Dermis microvascular lymphatic vessel endothelial cell (primary cell): ENCODE measurements at regions not wholly inside any gene's neighbourhood (a gene's known extent, or its start where the extent isn't known, plus 50 kb on each side); places are given as distances from the start of the nearest gene placed in this dataset.
"Not testable (repeated sequence)": the region's sequence is repeated elsewhere in the genome, so short reads cannot be mapped to it uniquely, and the experiment has no call there.

ENCODE experiments used
- DNase-seq, 2 donors: peaks; one replicate each; pipeline versions ENCODE4 v3.0.0 to v3.0.0-alpha.2; 2010; ENCODE audit warnings: low read depth in 2 of 2

DNA sequence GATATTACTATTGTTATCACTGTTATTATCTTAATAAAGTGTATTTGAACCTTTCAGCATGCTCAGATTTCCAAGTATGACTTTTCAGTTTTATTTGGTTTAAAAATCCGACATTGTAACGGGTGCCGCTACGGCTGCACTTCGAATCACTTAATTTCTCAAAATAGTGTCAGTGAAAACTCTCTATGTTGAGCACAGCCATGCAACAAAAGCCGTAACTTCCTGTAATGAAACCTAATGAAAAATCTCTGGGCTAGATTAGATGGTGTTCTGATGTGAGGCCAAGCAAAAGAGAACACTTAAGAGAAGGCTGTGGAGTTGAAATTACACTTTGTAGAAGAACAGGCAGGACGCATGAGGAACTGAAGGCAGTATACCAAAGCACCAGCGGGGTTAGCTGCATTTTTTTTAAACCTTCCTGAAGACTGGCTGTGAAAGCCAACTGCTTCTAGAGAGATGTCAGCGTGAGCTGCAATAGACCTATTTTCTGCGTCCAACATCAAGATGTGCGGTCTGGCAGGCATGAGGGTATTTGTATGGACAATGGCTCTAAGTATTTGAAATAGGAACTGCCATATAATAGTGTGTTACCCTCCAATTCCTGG lies 1545.0 kb upstream of the GOT2 start:
- DNase-seq, result no peak

DNA sequence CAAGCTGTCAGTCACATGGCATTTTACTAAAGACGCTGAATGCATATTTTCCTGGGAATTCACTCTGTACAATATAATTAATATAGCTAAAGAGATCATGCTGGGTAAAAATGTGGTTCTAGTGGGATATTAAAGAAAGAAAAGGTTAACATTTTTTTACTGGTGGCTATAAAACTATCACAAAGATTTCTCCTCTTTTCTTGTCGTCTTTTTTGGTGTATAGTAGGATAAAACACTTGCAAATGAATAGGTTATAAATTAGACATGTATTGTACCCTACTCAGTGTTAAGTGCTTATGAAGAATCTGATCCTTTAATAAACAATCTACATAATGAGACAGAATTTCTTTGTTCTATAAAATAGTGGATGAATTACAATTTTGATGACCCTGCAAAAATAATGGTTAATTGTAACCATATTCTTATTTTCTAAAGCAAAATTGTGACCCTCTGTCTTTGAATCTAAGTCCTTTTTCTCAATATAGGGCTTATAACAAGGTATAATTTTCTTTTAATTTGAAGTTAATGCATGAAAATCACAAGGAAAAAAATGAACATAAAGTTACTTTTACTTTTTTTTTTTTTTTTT lies 1540.4 kb upstream of the GOT2 start:
- DNase-seq, result no peak

- DNase-seq, result no peak
Measured at GRCh38 chr16:60271781-60272180, 1537.7 kb upstream of the GOT2 start.

DNA sequence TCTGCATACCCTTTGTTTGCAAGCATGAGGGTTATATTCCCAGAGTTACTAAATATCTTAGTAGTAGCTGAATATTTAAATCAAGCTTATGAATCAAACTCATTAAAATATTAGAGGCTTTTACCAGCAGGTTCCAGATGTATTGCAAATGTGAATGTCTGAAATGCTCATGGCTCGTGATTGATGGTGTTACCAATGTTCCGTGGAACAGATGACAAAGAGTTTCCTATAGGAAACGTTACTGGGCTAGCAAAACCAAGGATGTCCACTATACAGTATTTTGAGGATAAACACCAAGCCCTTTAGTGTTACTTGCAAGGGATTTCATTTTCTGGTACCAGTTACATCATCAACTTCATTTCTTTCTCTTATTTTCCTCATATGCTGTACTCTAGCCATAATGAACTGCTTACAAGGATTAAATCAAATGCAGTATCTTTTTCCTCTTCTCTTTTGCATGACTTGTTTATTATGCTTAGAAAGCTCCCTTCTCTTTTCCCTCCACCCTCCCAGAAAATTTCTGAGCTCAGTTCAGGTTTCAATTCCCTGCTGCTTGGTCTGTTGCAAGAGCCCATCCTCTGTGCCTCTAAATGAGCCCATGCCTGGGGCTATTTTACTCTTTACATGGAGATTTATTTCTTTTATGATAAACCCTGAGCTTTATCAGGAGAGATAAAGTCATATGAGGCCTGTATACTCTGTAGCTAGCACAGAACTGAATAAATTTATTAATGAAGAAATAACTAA lies 1537.1 kb upstream of the GOT2 start:
- DNase-seq, result no peak

DNA sequence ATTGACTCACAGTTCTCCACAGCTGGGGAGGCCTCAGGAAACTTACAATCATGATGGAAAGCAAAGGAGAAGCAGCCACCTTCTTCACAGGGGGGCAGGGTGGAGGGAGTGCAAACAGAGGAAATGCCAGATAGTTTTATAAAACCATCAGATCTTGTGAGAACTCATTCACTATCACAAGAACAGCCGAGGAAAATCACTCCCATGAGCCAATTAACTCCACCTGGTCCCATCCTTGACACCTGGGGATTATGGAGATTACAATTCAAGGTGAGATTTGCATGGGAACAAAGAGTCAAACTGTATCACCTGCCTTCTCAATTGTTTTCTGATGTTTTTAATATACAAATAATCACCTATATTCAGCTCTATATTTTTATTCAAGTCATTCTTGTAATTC lies 1527.3 kb upstream of the GOT2 start:
- DNase-seq, result no peak

GRCh38 chr16:60259956-60260355 lies 1525.8 kb upstream of the GOT2 start:
- DNase-seq, result no peak

GRCh38 chr16:60246086-60246485 lies 1512.0 kb upstream of the GOT2 start:
- no peak for DNase-seq

DNA sequence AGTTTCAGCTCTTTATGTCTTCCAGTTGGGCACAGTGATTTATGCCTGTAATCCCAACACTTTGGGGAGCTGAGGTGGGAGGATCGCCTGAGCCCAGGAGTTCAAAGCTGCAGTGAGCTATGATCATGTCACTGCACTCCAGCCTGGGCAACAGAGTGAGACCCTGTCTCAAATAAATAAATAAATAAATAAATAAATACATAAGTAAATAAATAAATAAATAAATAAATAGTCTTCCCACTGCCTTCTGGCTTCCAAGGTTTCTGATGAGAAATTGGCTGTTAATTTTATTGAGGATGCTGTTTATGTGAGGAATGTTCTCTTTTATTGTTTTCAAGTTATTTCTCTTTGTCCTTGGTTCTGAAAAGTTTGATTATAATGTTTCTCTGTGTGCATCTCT lies 1507.6 kb upstream of the GOT2 start:
- DNase-seq, result no peak

- DNase-seq, result no peak
Measured at GRCh38 chr16:60230666-60231065, 1496.5 kb upstream of the GOT2 start.

- no peak for DNase-seq
Measured at GRCh38 chr16:60225541-60225940, 1491.4 kb upstream of the GOT2 start.

DNA sequence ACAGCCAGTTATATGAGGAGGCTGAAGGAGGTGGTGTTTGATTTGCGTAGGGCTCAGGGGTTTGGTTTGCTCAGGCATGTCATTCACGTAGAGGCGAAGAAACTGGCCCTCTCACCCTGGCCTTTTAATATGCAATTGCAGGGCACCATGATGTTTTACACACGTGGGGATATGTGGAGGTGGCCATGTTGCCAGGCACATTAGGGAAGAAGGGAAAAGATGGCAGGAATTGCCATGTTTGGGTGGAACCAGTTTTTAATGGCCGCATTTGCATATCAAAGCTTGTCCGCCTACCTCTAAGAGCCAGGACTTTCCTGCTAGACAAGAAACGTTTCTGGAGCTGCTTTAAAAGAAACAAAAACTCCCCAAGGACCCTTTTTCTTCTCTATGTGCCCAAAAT lies 1483.7 kb upstream of the GOT2 start:
- no peak for DNase-seq

GRCh38 chr16:60214311-60214710 lies 1480.2 kb upstream of the GOT2 start:
- no peak for DNase-seq

GRCh38 chr16:60206516-60206915 lies 1472.4 kb upstream of the GOT2 start:
- no peak for DNase-seq

DNA sequence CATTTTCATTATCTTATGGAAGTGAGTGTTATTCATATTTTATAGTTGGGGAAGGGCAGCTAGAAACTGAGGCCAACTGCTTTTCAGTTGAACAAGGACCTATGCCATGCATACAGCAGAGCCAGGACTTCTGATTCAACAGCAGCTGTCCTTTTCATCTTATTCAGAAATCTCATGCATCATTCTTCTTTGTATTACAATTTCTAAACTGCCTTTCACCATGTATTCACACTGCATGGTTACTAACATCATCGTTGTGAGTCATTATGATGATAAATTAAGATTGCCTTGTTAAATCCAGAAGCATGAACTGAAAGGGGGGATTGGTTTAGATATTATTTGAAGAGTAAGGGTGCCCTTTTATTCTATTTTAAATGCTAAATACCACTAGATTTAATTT lies 1470.1 kb upstream of the GOT2 start:
- no peak for DNase-seq

- peak in 1 of 2 donors; percentile 7 for DNase-seq
Measured at GRCh38 chr16:60203525-60204124, 1469.5 kb upstream of the GOT2 start.

- not testable (repeated sequence) for DNase-seq
Measured at GRCh38 chr16:60200729-60201128, 1466.6 kb upstream of the GOT2 start.

DNA sequence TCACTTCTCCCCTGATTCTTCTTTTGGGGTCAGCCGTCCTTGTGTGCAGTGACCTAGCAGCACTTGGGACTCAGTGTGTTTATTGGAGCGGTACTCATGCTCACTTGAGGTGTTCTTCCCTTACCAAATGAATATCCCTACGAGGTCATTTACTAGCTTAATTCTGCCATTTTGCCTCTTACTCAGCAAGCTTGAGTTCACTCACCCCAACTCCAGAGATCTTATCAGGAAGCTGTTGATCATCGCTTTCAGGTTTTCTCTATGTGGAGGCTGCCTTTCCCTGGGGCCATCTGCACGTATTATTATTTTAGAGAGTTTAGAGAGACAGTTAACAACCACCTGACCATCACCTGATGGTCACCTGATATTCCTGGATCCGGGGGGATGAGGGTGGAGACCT lies 1466.0 kb upstream of the GOT2 start:
- no peak for DNase-seq

DNA sequence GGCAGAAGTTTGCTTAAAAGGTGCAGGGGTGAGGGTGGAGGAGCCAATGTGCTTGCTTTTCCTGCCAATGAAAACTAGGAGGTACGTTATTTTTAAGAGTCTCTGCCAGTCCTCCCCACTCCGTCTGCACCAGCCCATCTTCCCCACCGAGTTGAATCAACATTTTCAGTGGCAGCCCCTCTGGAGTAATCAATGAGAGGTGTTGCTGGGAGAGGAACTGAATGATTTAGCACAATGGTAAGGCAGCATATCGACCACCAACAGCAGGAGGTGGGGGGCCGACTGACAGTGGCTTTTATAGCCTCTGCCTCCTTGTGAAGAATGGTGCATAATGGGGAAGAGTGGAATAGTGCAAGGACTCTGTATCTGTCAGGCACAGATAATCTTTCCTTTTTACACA lies 1465.0 kb upstream of the GOT2 start:
- no peak for DNase-seq

GRCh38 chr16:60181536-60181935 lies 1447.4 kb upstream of the GOT2 start:
- no peak for DNase-seq

- DNase-seq, result no peak
Measured at GRCh38 chr16:60180609-60181008, 1446.5 kb upstream of the GOT2 start.

GRCh38 chr16:60170196-60170595 lies 1436.1 kb upstream of the GOT2 start:
- no peak for DNase-seq

DNA sequence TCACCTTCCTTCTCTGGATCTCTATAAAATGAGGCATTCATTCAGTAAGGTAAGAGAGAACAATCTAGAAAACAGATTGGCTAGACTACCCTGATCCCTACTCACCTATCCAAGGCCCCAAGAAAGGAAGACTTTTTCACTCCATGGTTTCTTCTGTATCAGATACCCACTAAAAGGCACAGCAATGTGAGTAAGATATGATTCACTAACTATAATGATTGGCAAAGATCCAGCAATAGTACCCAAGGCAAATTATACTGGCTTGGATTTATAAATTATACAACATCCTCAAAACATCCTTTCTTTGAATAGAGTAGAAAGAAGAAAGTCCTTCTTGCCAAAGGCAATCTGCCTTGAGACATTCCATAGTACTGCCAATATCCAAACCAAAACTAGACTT lies 1432.0 kb upstream of the GOT2 start:
- no peak for DNase-seq

DNA sequence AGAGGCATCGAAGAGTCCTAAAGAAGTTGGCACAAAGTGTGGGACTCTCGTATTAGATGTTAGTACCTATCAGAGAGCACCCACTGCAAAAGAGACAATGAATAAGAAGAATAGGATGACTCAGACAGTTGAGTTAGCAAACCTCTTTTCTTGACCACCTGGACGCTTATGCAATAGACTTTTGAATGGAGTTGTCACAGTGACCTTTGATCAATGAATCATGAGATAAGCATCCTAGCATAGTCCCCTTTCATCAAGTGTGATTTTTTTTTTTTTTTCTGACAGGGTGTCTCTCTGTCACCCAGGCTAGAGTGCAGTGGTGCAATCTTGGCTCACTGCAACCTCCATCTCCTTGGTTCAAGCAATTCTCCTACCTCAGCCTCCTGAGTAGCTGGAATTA lies 1417.9 kb upstream of the GOT2 start:
- DNase-seq, result no peak
